ENCODE measurements at regions not wholly inside any gene's neighbourhood (a gene's known extent, or its start where the extent isn't known, plus 50 kb on each side); places are given as distances from the start of the nearest gene placed in this dataset.

DNA sequence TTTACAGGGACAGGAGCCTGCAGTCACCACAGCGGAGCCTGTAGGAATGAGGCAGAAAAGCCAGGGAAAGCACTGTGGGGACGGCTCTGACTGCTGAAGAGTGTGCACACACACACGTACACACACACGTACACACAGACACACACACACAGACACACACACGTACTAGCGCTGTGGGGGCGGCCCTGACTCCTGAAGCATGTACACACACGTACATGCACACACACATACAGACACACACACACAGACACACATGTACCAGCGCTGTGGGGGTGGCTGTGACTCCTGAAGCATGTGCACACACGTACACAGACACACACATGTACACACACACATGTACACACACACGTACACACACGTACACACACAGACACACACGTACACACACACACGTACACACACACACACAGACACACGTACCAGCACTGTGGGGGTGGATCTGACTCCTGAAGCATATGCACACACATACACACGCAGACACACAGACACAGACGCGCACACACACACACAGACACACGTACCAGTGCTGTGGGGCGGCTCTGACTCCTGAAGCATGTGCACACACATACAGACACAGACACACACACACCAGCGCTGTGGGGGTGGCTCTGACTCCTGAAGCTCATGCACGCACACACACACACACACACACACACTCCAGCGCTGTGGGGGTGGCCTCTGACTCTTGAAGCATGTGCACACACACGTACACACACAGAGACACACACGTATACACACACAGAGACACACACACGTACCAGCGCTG is 127.3 kb downstream of the DLL1 start:
- H3K27ac Mint-ChIP-seq = no peak overlapping the region
- ATAC-seq = no peak
- H3K79me2 ChIP-seq (replicated peaks; ENCODE audit: insufficient read depth) = no peaks in the 10 kb centered on the region
- H3K27me3 Mint-ChIP-seq (ENCODE audit: insufficient read depth, low read depth, poor library complexity) = peaks cover 18% of the 10 kb centered on the region
- H3K4me1 Mint-ChIP-seq = no peaks in the 10 kb centered on the region
- no peaks in the 10 kb centered on the region for H3K9me2 ChIP-seq (ENCODE audit: insufficient read depth)
- H3K4me3 ChIP-seq = no peak overlapping the region
- no peak overlapping the region for H3K27ac ChIP-seq (ENCODE audit: low read depth)
- H3K36me3 ChIP-seq (ENCODE audit: insufficient read depth) = no peaks in the 10 kb centered on the region
- peaks cover 9% of the 10 kb centered on the region for H3K36me3 Mint-ChIP-seq (ENCODE audit: low read depth)
- TF ChIP-seq STAT1 (IDR thresholded peaks at IDR 0.05; ENCODE audit: unreplicated experiment) (no peak), CREB1 (CRISPR knock-in tag; IDR thresholded peaks at IDR 0.05; ENCODE audit: low read depth) (no peak), REST (IDR thresholded peaks at IDR 0.05; ENCODE audit: unreplicated experiment) (no peak), JUNB (IDR thresholded peaks at IDR 0.05; ENCODE audit: unreplicated experiment) (no peak), POLR2AphosphoS5 (IDR thresholded peaks at IDR 0.05; ENCODE audit: low read depth) (no peak), NANOG (IDR thresholded peaks at IDR 0.05; ENCODE audit: borderline replicate concordance) (no peak)
- TF ChIP-seq, protein P1, sequence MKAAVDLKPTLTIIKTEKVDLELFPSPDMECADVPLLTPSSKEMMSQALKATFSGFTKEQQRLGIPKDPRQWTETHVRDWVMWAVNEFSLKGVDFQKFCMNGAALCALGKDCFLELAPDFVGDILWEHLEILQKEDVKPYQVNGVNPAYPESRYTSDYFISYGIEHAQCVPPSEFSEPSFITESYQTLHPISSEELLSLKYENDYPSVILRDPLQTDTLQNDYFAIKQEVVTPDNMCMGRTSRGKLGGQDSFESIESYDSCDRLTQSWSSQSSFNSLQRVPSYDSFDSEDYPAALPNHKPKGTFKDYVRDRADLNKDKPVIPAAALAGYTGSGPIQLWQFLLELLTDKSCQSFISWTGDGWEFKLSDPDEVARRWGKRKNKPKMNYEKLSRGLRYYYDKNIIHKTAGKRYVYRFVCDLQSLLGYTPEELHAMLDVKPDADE (IDR thresholded peaks at IDR 0.05) = no peak
- TF ChIP-seq, protein P2, sequence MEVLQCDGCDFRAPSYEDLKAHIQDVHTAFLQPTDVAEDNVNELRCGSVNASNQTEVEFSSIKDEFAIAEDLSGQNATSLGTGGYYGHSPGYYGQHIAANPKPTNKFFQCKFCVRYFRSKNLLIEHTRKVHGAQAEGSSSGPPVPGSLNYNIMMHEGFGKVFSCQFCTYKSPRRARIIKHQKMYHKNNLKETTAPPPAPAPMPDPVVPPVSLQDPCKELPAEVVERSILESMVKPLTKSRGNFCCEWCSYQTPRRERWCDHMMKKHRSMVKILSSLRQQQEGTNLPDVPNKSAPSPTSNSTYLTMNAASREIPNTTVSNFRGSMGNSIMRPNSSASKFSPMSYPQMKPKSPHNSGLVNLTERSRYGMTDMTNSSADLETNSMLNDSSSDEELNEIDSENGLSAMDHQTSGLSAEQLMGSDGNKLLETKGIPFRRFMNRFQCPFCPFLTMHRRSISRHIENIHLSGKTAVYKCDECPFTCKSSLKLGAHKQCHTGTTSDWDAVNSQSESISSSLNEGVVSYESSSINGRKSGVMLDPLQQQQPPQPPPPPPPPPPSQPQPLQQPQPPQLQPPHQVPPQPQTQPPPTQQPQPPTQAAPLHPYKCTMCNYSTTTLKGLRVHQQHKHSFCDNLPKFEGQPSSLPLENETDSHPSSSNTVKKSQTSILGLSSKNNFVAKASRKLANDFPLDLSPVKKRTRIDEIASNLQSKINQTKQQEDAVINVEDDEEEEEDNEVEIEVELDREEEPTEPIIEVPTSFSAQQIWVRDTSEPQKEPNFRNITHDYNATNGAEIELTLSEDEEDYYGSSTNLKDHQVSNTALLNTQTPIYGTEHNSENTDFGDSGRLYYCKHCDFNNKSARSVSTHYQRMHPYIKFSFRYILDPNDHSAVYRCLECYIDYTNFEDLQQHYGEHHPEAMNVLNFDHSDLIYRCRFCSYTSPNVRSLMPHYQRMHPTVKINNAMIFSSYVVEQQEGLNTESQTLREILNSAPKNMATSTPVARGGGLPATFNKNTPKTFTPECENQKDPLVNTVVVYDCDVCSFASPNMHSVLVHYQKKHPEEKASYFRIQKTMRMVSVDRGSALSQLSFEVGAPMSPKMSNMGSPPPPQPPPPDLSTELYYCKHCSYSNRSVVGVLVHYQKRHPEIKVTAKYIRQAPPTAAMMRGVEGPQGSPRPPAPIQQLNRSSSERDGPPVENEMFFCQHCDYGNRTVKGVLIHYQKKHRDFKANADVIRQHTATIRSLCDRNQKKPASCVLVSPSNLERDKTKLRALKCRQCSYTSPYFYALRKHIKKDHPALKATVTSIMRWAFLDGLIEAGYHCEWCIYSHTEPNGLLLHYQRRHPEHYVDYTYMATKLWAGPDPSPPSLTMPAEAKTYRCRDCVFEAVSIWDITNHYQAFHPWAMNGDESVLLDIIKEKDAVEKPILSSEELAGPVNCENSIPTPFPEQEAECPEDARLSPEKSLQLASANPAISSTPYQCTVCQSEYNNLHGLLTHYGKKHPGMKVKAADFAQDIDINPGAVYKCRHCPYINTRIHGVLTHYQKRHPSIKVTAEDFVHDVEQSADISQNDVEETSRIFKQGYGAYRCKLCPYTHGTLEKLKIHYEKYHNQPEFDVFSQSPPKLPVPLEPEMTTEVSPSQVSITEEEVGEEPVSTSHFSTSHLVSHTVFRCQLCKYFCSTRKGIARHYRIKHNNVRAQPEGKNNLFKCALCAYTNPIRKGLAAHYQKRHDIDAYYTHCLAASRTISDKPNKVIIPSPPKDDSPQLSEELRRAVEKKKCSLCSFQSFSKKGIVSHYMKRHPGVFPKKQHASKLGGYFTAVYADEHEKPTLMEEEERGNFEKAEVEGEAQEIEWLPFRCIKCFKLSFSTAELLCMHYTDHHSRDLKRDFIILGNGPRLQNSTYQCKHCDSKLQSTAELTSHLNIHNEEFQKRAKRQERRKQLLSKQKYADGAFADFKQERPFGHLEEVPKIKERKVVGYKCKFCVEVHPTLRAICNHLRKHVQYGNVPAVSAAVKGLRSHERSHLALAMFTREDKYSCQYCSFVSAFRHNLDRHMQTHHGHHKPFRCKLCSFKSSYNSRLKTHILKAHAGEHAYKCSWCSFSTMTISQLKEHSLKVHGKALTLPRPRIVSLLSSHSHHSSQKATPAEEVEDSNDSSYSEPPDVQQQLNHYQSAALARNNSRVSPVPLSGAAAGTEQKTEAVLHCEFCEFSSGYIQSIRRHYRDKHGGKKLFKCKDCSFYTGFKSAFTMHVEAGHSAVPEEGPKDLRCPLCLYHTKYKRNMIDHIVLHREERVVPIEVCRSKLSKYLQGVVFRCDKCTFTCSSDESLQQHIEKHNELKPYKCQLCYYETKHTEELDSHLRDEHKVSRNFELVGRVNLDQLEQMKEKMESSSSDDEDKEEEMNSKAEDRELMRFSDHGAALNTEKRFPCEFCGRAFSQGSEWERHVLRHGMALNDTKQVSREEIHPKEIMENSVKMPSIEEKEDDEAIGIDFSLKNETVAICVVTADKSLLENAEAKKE (CRISPR knock-in tag; IDR thresholded peaks at IDR 0.05) = no peak
- TF ChIP-seq, protein P3, sequence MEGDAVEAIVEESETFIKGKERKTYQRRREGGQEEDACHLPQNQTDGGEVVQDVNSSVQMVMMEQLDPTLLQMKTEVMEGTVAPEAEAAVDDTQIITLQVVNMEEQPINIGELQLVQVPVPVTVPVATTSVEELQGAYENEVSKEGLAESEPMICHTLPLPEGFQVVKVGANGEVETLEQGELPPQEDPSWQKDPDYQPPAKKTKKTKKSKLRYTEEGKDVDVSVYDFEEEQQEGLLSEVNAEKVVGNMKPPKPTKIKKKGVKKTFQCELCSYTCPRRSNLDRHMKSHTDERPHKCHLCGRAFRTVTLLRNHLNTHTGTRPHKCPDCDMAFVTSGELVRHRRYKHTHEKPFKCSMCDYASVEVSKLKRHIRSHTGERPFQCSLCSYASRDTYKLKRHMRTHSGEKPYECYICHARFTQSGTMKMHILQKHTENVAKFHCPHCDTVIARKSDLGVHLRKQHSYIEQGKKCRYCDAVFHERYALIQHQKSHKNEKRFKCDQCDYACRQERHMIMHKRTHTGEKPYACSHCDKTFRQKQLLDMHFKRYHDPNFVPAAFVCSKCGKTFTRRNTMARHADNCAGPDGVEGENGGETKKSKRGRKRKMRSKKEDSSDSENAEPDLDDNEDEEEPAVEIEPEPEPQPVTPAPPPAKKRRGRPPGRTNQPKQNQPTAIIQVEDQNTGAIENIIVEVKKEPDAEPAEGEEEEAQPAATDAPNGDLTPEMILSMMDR (conservative IDR thresholded peaks at IDR 0.05; ENCODE audit: low read depth in 2 of 2) = no peak
- H4K20me1 ChIP-seq (replicated peaks; ENCODE audit: insufficient read depth) = no peaks in the 10 kb centered on the region
- no peaks in the 10 kb centered on the region for H3K4me1 ChIP-seq (ENCODE audit: insufficient read depth)
- DNase-seq (ENCODE audit: low spot score) = no peak
- H2AFZ ChIP-seq = no peak overlapping the region
- no peak overlapping the region for H3K4me3 Mint-ChIP-seq
- H3K27me3 ChIP-seq (ENCODE audit: insufficient read depth) = no peaks in the 10 kb centered on the region
- H3K9me3 Mint-ChIP-seq = peaks cover 14% of the 10 kb centered on the region
- H3F3A ChIP-seq (replicated peaks; ENCODE audit: low read depth) = no peaks in the 10 kb centered on the region
- H3K4me2 ChIP-seq = no peak overlapping the region

All from GM23338 (cell line).